ENCODE measurements at regions not wholly inside any gene's neighbourhood (a gene's known extent, or its start where the extent isn't known, plus 50 kb on each side); places are given as distances from the start of the nearest gene placed in this dataset.

- TF ChIP-seq CTCF (conservative IDR thresholded peaks at IDR 0.05 in 1 of 2, IDR thresholded peaks at IDR 0.05 in 1 of 2; ENCODE audit: low read depth in 1 of 2, low read length in 2 of 2): no peak
- TF ChIP-seq EZH2 (IDR thresholded peaks at IDR 0.05; ENCODE audit: low read length, missing control alignments): no peak
Observed at GRCh38 chr5:40240671-40241070, 439.0 kb upstream of the PTGER4 start.

GRCh38 chr5:40240111-40240510, 439.6 kb upstream of the PTGER4 start:
- Histone ChIP-seq H2AFZ (ENCODE audit: low read length) (no peak overlapping the region), H3K36me3 (ENCODE audit: control insufficient read depth, insufficient read depth, low read length) (no peaks in the 10 kb centered on the region), H4K20me1 (ENCODE audit: control insufficient read depth, extremely low read depth, insufficient read depth, low read length) (no peaks in the 10 kb centered on the region), H3K27ac (ENCODE audit: insufficient read depth, low read length) (no peak overlapping the region), H3K4me3 (replicated peaks in 1 of 4; ENCODE audit: control extremely low read depth in 1 of 4, insufficient read depth in 1 of 4, low read depth in 3 of 4, low read length in 4 of 4) (no peak overlapping the region), H3K9me3 (ENCODE audit: control insufficient read depth, insufficient read depth, low read depth, low read length) (no peaks in the 10 kb centered on the region), H3K4me2 (ENCODE audit: extremely low read depth, insufficient read depth, low read length) (no peak overlapping the region), H3K9ac (ENCODE audit: insufficient read depth, low read length) (no peak overlapping the region), H3K27me3 (ENCODE audit: control insufficient read depth, insufficient read depth, low read length) (no peaks in the 10 kb centered on the region), H3K79me2 (ENCODE audit: control insufficient read depth, insufficient read depth, low read length) (no peaks in the 10 kb centered on the region), H3K4me1 (ENCODE audit: control insufficient read depth, extremely low read depth, insufficient read depth, low read length) (no peaks in the 10 kb centered on the region)
- TF ChIP-seq CTCF (conservative IDR thresholded peaks at IDR 0.05 in 1 of 2, IDR thresholded peaks at IDR 0.05 in 1 of 2; ENCODE audit: low read depth in 1 of 2, low read length in 2 of 2) (no peak), EZH2 (IDR thresholded peaks at IDR 0.05; ENCODE audit: low read length, missing control alignments) (no peak)
- DNase-seq (ENCODE audit: low read depth in 2 of 2): peak; percentile 47 to 73

More at GRCh38 chr5:40240671-40241070, 439.0 kb upstream of the PTGER4 start:
- Histone ChIP-seq H2AFZ (ENCODE audit: low read length) (no peak overlapping the region), H3K9me3 (ENCODE audit: control insufficient read depth, insufficient read depth, low read depth, low read length) (no peaks in the 10 kb centered on the region), H3K36me3 (ENCODE audit: control insufficient read depth, insufficient read depth, low read length) (no peaks in the 10 kb centered on the region), H4K20me1 (ENCODE audit: control insufficient read depth, extremely low read depth, insufficient read depth, low read length) (no peaks in the 10 kb centered on the region), H3K9ac (ENCODE audit: insufficient read depth, low read length) (no peak overlapping the region), H3K4me2 (ENCODE audit: extremely low read depth, insufficient read depth, low read length) (no peak overlapping the region), H3K4me1 (ENCODE audit: control insufficient read depth, extremely low read depth, insufficient read depth, low read length) (no peaks in the 10 kb centered on the region), H3K27ac (ENCODE audit: insufficient read depth, low read length) (no peak overlapping the region), H3K27me3 (ENCODE audit: control insufficient read depth, insufficient read depth, low read length) (no peaks in the 10 kb centered on the region), H3K79me2 (ENCODE audit: control insufficient read depth, insufficient read depth, low read length) (no peaks in the 10 kb centered on the region), H3K4me3 (replicated peaks in 1 of 4; ENCODE audit: control extremely low read depth in 1 of 4, insufficient read depth in 1 of 4, low read depth in 3 of 4, low read length in 4 of 4) (no peak overlapping the region)
- no peak for DNase-seq (ENCODE audit: low read depth in 2 of 2)

- Histone ChIP-seq H3K9me3 (ENCODE audit: control insufficient read depth, insufficient read depth, low read depth, low read length) (no peaks in the 10 kb centered on the region), H3K27me3 (ENCODE audit: control insufficient read depth, insufficient read depth, low read length) (no peaks in the 10 kb centered on the region), H3K4me1 (ENCODE audit: control insufficient read depth, extremely low read depth, insufficient read depth, low read length) (no peaks in the 10 kb centered on the region), H3K36me3 (ENCODE audit: control insufficient read depth, insufficient read depth, low read length) (no peaks in the 10 kb centered on the region), H3K79me2 (ENCODE audit: control insufficient read depth, insufficient read depth, low read length) (no peaks in the 10 kb centered on the region), H3K27ac (ENCODE audit: insufficient read depth, low read length) (no peak overlapping the region), H3K4me3 (replicated peaks in 1 of 4; ENCODE audit: control extremely low read depth in 1 of 4, insufficient read depth in 1 of 4, low read depth in 3 of 4, low read length in 4 of 4) (no peak overlapping the region), H4K20me1 (ENCODE audit: control insufficient read depth, extremely low read depth, insufficient read depth, low read length) (no peaks in the 10 kb centered on the region), H3K9ac (ENCODE audit: insufficient read depth, low read length) (no peak overlapping the region), H2AFZ (ENCODE audit: low read length) (no peak overlapping the region), H3K4me2 (ENCODE audit: extremely low read depth, insufficient read depth, low read length) (no peak overlapping the region)
- TF ChIP-seq EZH2 (IDR thresholded peaks at IDR 0.05; ENCODE audit: low read length, missing control alignments) (no peak), CTCF (conservative IDR thresholded peaks at IDR 0.05 in 1 of 2, IDR thresholded peaks at IDR 0.05 in 1 of 2; ENCODE audit: low read depth in 1 of 2, low read length in 2 of 2) (no peak)
- DNase-seq (ENCODE audit: low read depth in 2 of 2): no peak
Observed at GRCh38 chr5:40238066-40238745, 441.5 kb upstream of the PTGER4 start.

All from fibroblast of lung (primary cell).